NOMO-1 treated with DMSO at 0.1 percent for 48 hours (cell line): ENCODE measurements at regions not wholly inside any gene's neighbourhood (a gene's known extent, or its start where the extent isn't known, plus 50 kb on each side); places are given as distances from the start of the nearest gene placed in this dataset.
"Not testable (repeated sequence)": the region's sequence is repeated elsewhere in the genome, so short reads cannot be mapped to it uniquely, and the experiment has no call there.

ENCODE experiments used
- DNase-seq: peaks from one replicate; lab custom pipeline; 2025; ENCODE audit not compliant: unreplicated experiment; lab: John Stamatoyannopoulos, UW

- no peak for DNase-seq
Observed at GRCh38 chr3:152658977-152659720, 175.8 kb upstream of the P2RY1 start.

GRCh38 chr3:152662157-152662556 is 172.8 kb upstream of the P2RY1 start:
- no peak for DNase-seq

GRCh38 chr3:152664766-152665165 is 170.2 kb upstream of the P2RY1 start:
- no peak for DNase-seq

GRCh38 chr3:152667267-152667666 is 167.7 kb upstream of the P2RY1 start:
- no peak for DNase-seq

- DNase-seq = no peak
Observed at GRCh38 chr3:152669560-152669959, 165.4 kb upstream of the P2RY1 start.

- no peak for DNase-seq
Observed at GRCh38 chr3:152671446-152672319, 163.2 kb upstream of the P2RY1 start.

- DNase-seq = no peak
Observed at GRCh38 chr3:152672320-152672649, 162.6 kb upstream of the P2RY1 start.

- DNase-seq = no peak
Observed at GRCh38 chr3:152676810-152677379, 158.0 kb upstream of the P2RY1 start.

- no peak for DNase-seq
Observed at GRCh38 chr3:152677491-152677890, 157.4 kb upstream of the P2RY1 start.

- no peak for DNase-seq
Observed at GRCh38 chr3:152682477-152682876, 152.5 kb upstream of the P2RY1 start.

GRCh38 chr3:152683521-152683999 is 151.4 kb upstream of the P2RY1 start:
- DNase-seq = no peak

GRCh38 chr3:152684279-152684678 is 150.7 kb upstream of the P2RY1 start:
- no peak for DNase-seq

- DNase-seq = no peak
Observed at GRCh38 chr3:152688313-152688712, 146.6 kb upstream of the P2RY1 start.

- DNase-seq = not testable (repeated sequence)
Observed at GRCh38 chr3:152692326-152692725, 142.6 kb upstream of the P2RY1 start.

- DNase-seq = not testable (repeated sequence)
Observed at GRCh38 chr3:152693521-152694250, 141.2 kb upstream of the P2RY1 start.

GRCh38 chr3:152695840-152696239 is 139.1 kb upstream of the P2RY1 start:
- DNase-seq = no peak

GRCh38 chr3:152696962-152697361 is 138.0 kb upstream of the P2RY1 start:
- DNase-seq = no peak

- DNase-seq = no peak
Observed at GRCh38 chr3:152703245-152703890, 131.6 kb upstream of the P2RY1 start.

GRCh38 chr3:152706991-152707713 is 127.8 kb upstream of the P2RY1 start:
- no peak for DNase-seq

- no peak for DNase-seq
Observed at GRCh38 chr3:152709659-152710058, 125.3 kb upstream of the P2RY1 start.
